Keratinocyte (primary cell): ENCODE measurements at regions not wholly inside any gene's neighbourhood (a gene's known extent, or its start where the extent isn't known, plus 50 kb on each side); places are given as distances from the start of the nearest gene placed in this dataset.

Source experiments
- DNase-seq: peaks from one replicate; pipeline ENCODE4 v3.0.0-alpha.2; 2011; ENCODE audit warnings: low read depth, missing footprints, low spot score
- FAIRE-seq: peaks from 2 replicates; lab custom pipeline; 2011; peaks lifted over from hg19 to GRCh38; lab: Jason Lieb, UNC
- H2AFZ ChIP-seq: 2 replicates; pipeline ENCODE4 v1.6.0; 2012; ENCODE audit warnings: low read length, control low read depth, inconsistent platforms; ENCODE audit not compliant: control insufficient read depth
- H3K27ac ChIP-seq: 2 replicates; pipeline ENCODE4 v1.5.1; 2011; ENCODE audit warnings: low read length; ENCODE audit not compliant: control insufficient read depth, insufficient read depth
- H3K27me3 ChIP-seq: 3 replicates; pipeline ENCODE4 v1.6.0; 2011; ENCODE audit warnings: low read length; ENCODE audit not compliant: control insufficient read depth, insufficient read depth; ENCODE audit errors: extremely low read depth
- H3K36me3 ChIP-seq, 2 experiments: 2 replicates in 1 of 2; 3 replicates in 1 of 2; pipeline ENCODE4 v1.5.1; 2011; ENCODE audit warnings: low read length in 2 of 2, mild to moderate bottlenecking in 1 of 2; ENCODE audit not compliant: control insufficient read depth in 2 of 2, insufficient read depth in 2 of 2; ENCODE audit errors: extremely low read depth in 1 of 2
- H3K4me1 ChIP-seq: 3 replicates; pipeline ENCODE4 v1.5.1; 2011; ENCODE audit warnings: low read length; ENCODE audit not compliant: control insufficient read depth, insufficient read depth; ENCODE audit errors: extremely low read depth
- H3K4me2 ChIP-seq: 3 replicates; pipeline ENCODE4 v1.6.0; 2011; ENCODE audit warnings: low read depth, low read length; ENCODE audit not compliant: control insufficient read depth, insufficient read depth; ENCODE audit errors: extremely low read depth
- H3K4me3 ChIP-seq, 3 experiments: fragments of 200-600 bp in 1 of 3; sonication (generic) in 1 of 3; 2 replicates in 2 of 3; 3 replicates in 1 of 3; pipeline ENCODE4 v1.5.1; 2011 to 2016; ENCODE audit warnings: low read length in 3 of 3, mild to moderate bottlenecking in 3 of 3, control low read depth in 2 of 3, inconsistent platforms in 1 of 3, low read depth in 1 of 3, mixed read lengths in 1 of 3, mixed run types in 1 of 3, moderate library complexity in 1 of 3; ENCODE audit not compliant: control insufficient read depth in 2 of 3, insufficient read depth in 2 of 3; ENCODE audit errors: extremely low read depth in 1 of 3
- H3K79me2 ChIP-seq: 2 replicates; pipeline ENCODE4 v1.6.0; 2012; ENCODE audit warnings: low read length; ENCODE audit not compliant: control insufficient read depth, insufficient read depth
- H3K9ac ChIP-seq: 3 replicates; pipeline ENCODE4 v1.6.0; 2011; ENCODE audit warnings: low read length; ENCODE audit not compliant: control insufficient read depth, insufficient read depth; ENCODE audit errors: extremely low read depth
- H3K9me1 ChIP-seq: 3 replicates; pipeline ENCODE4 v1.6.0; 2011; ENCODE audit warnings: low read length; ENCODE audit not compliant: control insufficient read depth, insufficient read depth; ENCODE audit errors: extremely low read depth
- H3K9me3 ChIP-seq: 2 replicates; pipeline ENCODE4 v1.5.1; 2012; ENCODE audit warnings: low read depth, low read length; ENCODE audit not compliant: control insufficient read depth
- H4K20me1 ChIP-seq: 3 replicates; pipeline ENCODE4 v1.6.0; 2011; ENCODE audit warnings: low read length; ENCODE audit not compliant: control insufficient read depth, insufficient read depth; ENCODE audit errors: extremely low read depth
- EZH2 ChIP-seq: IDR thresholded peaks from one replicate; pipeline ENCODE4 v1.6.1; 2012; ENCODE audit warnings: inconsistent platforms, mild to moderate bottlenecking, low read length, moderate library complexity
- dilution Hi-C: fragments of 300-500 bp; cut with MboI; formaldehyde crosslinking; loops from one replicate; pipeline ENCODE4 v1.7.0; 2020; ENCODE audit warnings: low sequenced_read_pairs; ENCODE audit not compliant: extremely low pct_ligation_motif_present
- TF ChIP-seq, protein P1 (sequence below), 3 experiments: IDR thresholded peaks in 1 of 3; conservative IDR thresholded peaks in 1 of 3; optimal IDR thresholded peaks in 1 of 3; 2 replicates in 2 of 3; 3 replicates in 1 of 3; pipeline versions ENCODE3 to v1.5.1; 2011; ENCODE audit warnings: low read length in 3 of 3, mild to moderate bottlenecking in 3 of 3, moderate library complexity in 2 of 3, control low read depth in 1 of 3, inconsistent platforms in 1 of 3; ENCODE audit not compliant: insufficient read depth in 2 of 3; ENCODE audit errors: extremely low read depth in 1 of 3

DNA sequence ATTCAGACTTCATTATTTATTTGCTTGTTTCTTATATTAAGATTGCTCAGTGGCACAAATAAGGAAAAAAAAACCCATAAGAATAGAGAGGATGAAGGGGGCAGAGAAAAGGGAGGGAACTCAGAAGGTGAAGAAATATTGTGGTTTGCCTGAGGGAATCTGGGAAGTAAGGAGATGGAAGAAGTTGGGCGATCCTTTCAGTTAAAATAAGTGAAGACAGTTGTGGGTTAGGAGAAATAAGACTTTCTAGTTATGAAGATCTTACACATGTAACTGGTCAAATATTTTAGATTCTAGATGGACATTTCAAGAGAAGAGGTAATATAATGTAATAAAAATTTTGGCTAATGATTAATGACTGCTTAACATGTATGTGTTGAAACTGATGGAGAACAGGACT, 138.7 kb upstream of the LIMCH1 start:
- DNase-seq (no peak), FAIRE-seq (no peak)
- H2AFZ ChIP-seq: no peak overlapping the region
- no peak for TF ChIP-seq EZH2
- TF ChIP-seq, protein P1, sequence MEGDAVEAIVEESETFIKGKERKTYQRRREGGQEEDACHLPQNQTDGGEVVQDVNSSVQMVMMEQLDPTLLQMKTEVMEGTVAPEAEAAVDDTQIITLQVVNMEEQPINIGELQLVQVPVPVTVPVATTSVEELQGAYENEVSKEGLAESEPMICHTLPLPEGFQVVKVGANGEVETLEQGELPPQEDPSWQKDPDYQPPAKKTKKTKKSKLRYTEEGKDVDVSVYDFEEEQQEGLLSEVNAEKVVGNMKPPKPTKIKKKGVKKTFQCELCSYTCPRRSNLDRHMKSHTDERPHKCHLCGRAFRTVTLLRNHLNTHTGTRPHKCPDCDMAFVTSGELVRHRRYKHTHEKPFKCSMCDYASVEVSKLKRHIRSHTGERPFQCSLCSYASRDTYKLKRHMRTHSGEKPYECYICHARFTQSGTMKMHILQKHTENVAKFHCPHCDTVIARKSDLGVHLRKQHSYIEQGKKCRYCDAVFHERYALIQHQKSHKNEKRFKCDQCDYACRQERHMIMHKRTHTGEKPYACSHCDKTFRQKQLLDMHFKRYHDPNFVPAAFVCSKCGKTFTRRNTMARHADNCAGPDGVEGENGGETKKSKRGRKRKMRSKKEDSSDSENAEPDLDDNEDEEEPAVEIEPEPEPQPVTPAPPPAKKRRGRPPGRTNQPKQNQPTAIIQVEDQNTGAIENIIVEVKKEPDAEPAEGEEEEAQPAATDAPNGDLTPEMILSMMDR (optimal IDR thresholded peaks at IDR 0.05 in 1 of 3, IDR thresholded peaks at IDR 0.05 in 1 of 3, conservative IDR thresholded peaks at IDR 0.05 in 1 of 3; ENCODE audit: extremely low read depth in 1 of 3, insufficient read depth in 2 of 3, low read length in 3 of 3): no peak
- H3K9ac ChIP-seq: no peak overlapping the region
- no peaks in the 10 kb centered on the region for H3K79me2 ChIP-seq
- H3K9me3 ChIP-seq: no peaks in the 10 kb centered on the region
- no peak overlapping the region for H3K4me2 ChIP-seq
- H3K4me1 ChIP-seq: no peaks in the 10 kb centered on the region
- no peaks in the 10 kb centered on the region for H3K36me3 ChIP-seq
- H3K9me1 ChIP-seq: no peaks in the 10 kb centered on the region
- H3K27ac ChIP-seq: no peak overlapping the region
- no peaks in the 10 kb centered on the region for H3K27me3 ChIP-seq
- H4K20me1 ChIP-seq: no peaks in the 10 kb centered on the region
- dilution Hi-C loops: no loop called here
- no peak overlapping the region for H3K4me3 ChIP-seq

DNA sequence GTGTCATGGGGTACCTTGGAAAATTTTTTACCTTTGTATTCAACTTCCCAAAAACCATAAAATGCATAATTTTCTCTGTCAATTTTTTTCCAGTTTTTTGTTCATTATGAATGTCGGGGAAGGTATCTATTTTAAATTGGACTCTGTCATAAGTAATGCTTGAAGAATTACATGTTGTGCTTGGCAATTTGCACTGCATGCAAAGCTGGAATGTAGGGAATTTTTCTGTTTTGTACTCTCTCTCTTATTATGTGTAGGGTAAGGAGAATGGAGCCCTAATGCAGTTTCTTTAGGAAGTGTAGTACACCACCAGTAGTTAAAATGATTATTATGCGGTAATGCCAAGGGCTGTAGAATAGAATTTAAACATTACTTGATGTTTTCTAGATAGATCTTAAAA, 137.7 kb upstream of the LIMCH1 start:
- no peaks in the 10 kb centered on the region for H3K79me2 ChIP-seq

More for the DNA sequence above, 137.7 kb upstream of the LIMCH1 start:
- TF ChIP-seq, protein P1 (optimal IDR thresholded peaks at IDR 0.05 in 1 of 3, IDR thresholded peaks at IDR 0.05 in 1 of 3, conservative IDR thresholded peaks at IDR 0.05 in 1 of 3; ENCODE audit: extremely low read depth in 1 of 3, insufficient read depth in 2 of 3, low read length in 3 of 3): no peak
- no peak for TF ChIP-seq EZH2
- H3K27me3 ChIP-seq: no peaks in the 10 kb centered on the region
- dilution Hi-C loops: no loop called here
- DNase-seq: no peak
- no peaks in the 10 kb centered on the region for H3K36me3 ChIP-seq
- H3K9me1 ChIP-seq: no peaks in the 10 kb centered on the region
- H3K9ac ChIP-seq: no peak overlapping the region
- H3K4me2 ChIP-seq: no peak overlapping the region
- no peak overlapping the region for H3K27ac ChIP-seq
- H3K4me3 ChIP-seq: no peak overlapping the region
- H3K9me3 ChIP-seq: no peaks in the 10 kb centered on the region
- FAIRE-seq: no peak
- H3K4me1 ChIP-seq: no peaks in the 10 kb centered on the region
- no peaks in the 10 kb centered on the region for H4K20me1 ChIP-seq
- H2AFZ ChIP-seq: no peak overlapping the region
